ENCODE measurements at regions not wholly inside any gene's neighbourhood (a gene's known extent, or its start where the extent isn't known, plus 50 kb on each side); places are given as distances from the start of the nearest gene placed in this dataset.

- TF ChIP-seq EZH2 (IDR thresholded peaks at IDR 0.05; ENCODE audit: insufficient read depth, poor library complexity, severe bottlenecking) (no peak), EZH2phosphoT487 (IDR thresholded peaks at IDR 0.05; ENCODE audit: insufficient read depth, low read depth) (no peak)
Measured at GRCh38 chr9:69980041-69980440, 63.6 kb upstream of the MAMDC2 start.

All from GM23248 (cell line).